Stimulated activated CD4-positive, alpha-beta T cell treated with anti-CD3 and anti-CD28 coated beads, Interleukin-2, amount 100 ng/mL, for 24 hours (primary cell): ENCODE measurements at regions not wholly inside any gene's neighbourhood (a gene's known extent, or its start where the extent isn't known, plus 50 kb on each side); places are given as distances from the start of the nearest gene placed in this dataset.
"Not testable (repeated sequence)": the region's sequence is repeated elsewhere in the genome, so short reads cannot be mapped to it uniquely, and the experiment has no call there.

Source experiments
- DNase-seq, 2 donors: peaks; one replicate each; pipeline ENCODE4 v3.0.0-alpha.2; 2020

- no peak for DNase-seq
Observed at GRCh38 chr10:33485276-33485675, 150.8 kb upstream of the NRP1 start.

GRCh38 chr10:33484787-33485186 is 150.3 kb upstream of the NRP1 start:
- no peak for DNase-seq

DNA sequence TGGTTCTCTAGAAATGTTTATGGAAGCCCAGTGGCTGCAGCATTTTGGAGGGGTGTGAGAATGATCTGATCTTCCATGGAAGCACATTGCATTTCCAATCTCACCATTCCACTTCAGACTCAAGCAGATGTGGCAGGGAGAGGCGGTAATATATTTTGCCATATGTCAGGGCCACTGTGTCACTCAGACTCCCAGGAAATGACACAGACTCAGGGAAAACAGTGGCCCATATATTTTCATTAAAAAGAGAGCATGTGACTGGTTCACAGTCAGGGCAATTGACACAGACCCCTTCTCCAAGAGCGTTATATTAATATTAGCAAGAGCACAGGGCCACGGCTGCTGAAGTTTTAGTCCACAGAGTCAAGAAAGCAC is 149.3 kb upstream of the NRP1 start:
- DNase-seq = no peak

DNA sequence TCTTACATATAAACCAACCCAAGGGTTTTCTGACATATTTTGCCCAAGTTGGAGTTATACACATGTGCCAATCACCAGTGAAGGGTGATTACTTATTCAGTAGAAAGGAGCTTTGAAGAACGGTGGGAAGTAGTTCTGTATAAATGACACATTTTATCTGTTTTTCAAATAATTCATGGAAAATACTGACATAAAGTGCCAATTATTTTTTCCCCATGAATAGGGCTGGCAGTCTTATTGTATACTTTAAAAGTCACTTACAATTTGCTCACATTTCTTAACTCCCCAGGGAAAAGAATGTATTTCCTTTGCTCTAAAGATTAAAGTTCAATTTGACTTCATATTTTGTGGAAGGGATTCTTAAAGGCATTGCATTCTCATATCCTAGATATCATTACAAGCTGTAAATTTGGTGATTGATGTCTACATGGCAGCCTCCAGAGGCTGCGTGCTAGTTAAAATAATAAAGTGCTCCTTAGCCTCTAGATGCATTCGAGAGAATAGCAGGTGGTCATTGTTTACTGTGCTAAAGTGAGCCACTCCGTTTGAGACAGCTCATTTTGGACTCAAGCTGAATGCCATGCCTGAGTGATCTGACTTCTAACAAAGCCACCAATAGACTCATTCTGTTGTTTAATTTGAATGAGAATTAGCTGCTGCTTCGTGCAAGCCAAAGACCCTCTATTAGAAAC is 148.8 kb upstream of the NRP1 start:
- no peak for DNase-seq

- no peak for DNase-seq
Observed at GRCh38 chr10:33482486-33482885, 148.0 kb upstream of the NRP1 start.

DNA sequence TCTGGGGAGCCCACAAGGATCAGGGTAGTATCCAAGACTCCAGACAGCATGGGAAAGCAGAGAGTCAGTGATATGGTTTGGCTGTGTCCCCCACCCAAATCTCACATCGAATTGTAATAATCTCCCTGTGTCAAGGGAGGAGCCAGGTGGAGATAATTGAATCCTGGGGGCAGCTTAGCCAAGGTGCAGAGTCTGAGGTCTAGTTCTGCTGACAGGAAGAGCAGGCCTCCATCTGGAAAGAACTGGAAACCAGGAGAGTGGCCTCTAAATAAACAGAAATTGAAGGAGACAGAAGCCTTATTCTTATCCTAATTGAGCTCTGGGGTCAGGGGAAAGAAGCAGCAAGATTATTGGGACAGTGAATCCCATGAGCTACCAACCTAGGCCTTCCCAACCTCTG is 146.7 kb upstream of the NRP1 start:
- DNase-seq = no peak

DNA sequence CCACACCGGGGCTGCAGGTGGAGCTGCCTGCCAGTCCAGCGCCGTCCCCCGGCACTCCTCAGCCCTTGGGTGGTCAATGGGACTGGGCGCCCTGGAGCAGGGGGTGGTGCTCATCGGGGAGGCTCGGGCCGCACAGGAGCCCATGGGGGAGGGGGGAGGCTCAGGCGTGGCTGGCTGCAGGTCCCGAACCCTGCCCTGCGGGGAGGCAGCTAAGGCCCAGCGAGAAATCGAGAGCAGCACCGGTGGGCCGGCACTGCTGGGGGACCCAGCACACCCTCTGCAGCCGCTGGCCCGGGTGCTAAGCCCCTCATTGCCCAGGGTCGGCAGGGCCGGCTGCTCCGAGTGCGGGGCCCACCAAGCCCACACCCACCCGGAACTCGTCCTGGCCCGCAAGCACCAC is 145.9 kb upstream of the NRP1 start:
- DNase-seq = not testable (repeated sequence)

GRCh38 chr10:33478675-33479125 is 144.2 kb upstream of the NRP1 start:
- no peak for DNase-seq

- DNase-seq = no peak
Observed at GRCh38 chr10:33478089-33478674, 143.7 kb upstream of the NRP1 start.

DNA sequence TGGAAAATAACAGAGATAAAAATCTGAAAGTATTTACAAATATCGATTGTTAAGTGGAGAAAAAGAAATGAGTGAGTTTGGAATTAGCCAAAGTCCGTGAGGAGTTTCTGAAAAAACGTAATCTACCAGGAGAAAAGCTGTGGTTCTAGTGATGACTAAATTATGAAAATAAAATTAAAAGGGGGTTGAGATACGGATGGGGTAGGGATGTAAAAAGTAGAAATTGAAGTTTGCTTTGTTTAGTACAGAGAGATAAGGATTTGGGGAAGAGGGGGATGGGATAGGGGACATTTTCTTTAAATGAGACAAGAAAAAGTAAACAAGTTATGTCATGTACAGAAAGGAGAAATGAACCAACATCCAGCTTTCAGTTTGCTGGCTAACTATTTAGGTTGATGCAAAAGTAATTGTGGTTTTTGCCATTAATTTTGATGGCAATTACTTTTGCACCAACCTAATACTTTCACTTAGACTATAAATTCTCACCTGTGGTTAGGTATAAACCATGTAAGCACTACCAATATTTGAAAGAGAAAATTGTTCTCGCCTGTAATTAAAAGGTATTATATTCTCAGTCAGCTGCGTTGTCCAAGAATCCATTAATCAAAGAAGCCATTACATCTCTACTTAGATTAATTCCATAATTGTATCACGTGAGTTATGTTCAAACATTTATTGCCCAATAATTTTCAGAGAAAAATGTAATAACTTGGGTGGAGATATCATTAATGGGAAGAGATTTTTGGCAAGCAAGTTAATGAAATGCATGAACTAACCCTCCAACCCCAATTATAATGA is 143.0 kb upstream of the NRP1 start:
- no peak for DNase-seq

GRCh38 chr10:33476757-33477273 is 142.3 kb upstream of the NRP1 start:
- no peak for DNase-seq

DNA sequence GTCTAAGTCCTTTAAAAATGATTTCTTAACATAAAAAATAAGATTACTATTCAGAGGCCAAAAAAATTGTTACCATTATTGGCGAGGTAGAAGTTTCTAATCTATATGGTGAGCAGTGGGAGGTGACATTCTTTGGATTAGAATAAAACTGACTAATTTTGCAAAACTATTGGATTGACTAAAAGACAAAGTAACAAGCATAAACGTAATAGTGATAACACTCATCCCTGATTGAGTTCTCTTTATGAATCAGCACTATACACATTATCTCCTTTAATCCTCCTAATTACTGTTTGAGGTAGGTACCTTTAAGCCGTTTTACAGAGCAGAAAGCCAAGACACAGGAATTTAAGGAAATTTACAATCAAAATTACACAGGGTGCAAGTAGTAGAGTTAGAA is 139.2 kb upstream of the NRP1 start:
- no peak for DNase-seq

GRCh38 chr10:33468006-33468405 is 133.5 kb upstream of the NRP1 start:
- DNase-seq = not testable (repeated sequence)

DNA sequence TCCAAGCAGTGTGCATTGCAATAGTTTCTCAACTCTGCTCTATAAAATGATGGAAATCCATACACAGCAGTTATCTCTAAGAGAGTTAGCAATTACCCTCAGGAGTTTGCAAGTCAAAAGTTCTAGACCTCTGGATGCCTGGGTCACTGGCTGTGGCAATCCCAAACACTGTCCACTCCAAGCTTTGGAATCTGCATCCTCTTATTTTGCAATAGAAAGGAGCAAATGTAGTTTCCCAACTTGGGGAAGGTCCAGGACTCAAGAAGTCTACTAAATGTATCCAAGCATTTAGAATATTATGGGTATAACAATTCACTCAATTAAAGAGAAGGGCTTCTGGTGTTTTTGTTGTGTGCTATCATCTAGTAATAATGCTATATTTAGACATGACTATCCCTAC is 131.3 kb upstream of the NRP1 start:
- no peak for DNase-seq

GRCh38 chr10:33463011-33463410 is 128.5 kb upstream of the NRP1 start:
- no peak for DNase-seq

- no peak for DNase-seq
Observed at GRCh38 chr10:33461295-33461640, 126.8 kb upstream of the NRP1 start.

DNA sequence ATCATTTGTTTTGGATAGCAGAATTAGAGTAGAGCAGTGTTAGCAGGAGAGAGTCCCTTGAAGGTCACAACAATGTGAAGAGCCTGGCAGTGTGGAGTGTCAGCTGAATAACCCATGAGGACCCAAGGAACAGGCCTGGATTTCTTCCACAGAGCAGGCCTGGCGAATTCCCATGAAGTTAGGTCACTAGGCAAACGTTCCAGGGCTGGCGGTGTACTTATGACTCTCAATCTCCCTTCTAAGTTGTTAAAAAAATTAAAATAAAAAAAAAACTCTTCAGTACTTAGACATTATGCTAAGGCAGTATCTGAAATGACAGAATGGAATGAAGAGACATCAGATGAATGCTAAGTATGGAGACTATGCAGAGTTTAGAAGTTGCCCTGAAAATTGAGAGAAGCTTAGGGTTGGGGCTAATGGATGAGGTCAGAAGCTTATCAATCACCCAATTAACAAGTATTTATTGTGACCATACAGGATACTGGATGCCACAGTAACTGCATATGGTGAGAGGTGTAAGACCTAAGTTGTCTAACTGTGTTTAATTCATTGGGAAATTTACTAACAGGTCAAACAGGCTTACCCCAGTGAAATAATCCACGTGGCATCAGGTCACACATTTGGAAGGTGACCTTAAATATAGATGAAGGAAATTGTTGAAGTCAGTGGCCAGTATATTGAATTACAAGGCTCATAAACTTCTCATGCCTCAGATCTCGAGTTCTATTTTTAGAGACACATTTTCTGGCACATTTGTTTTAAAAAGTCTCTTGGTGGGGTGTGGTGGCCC is 126.2 kb upstream of the NRP1 start:
- DNase-seq = no peak

DNA sequence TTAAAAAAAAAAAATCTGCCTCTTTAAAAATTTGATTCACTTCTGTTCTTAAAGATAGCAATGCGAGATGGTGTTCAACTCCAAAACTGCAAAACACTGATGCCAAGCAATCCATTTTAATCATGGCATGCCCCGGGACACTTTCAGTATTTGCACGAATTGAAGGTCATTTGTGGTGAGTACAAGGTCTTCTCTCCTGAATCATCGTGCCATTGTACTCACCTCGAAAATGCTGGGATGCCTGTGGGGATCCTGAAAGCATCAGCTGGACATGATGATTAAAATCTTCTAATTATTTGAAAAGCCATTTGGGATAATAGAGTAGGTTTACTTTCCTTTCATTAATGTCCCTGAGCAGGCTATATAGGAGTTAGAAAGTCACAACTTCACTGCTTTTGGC is 125.1 kb upstream of the NRP1 start:
- DNase-seq = no peak

- DNase-seq = no peak
Observed at GRCh38 chr10:33455029-33455428, 120.6 kb upstream of the NRP1 start.

GRCh38 chr10:33454554-33454953 is 120.1 kb upstream of the NRP1 start:
- DNase-seq = no peak

- no peak for DNase-seq
Observed at GRCh38 chr10:33453081-33454025, 118.9 kb upstream of the NRP1 start.
